ENCODE measurements at regions not wholly inside any gene's neighbourhood (a gene's known extent, or its start where the extent isn't known, plus 50 kb on each side); places are given as distances from the start of the nearest gene placed in this dataset.

DNA sequence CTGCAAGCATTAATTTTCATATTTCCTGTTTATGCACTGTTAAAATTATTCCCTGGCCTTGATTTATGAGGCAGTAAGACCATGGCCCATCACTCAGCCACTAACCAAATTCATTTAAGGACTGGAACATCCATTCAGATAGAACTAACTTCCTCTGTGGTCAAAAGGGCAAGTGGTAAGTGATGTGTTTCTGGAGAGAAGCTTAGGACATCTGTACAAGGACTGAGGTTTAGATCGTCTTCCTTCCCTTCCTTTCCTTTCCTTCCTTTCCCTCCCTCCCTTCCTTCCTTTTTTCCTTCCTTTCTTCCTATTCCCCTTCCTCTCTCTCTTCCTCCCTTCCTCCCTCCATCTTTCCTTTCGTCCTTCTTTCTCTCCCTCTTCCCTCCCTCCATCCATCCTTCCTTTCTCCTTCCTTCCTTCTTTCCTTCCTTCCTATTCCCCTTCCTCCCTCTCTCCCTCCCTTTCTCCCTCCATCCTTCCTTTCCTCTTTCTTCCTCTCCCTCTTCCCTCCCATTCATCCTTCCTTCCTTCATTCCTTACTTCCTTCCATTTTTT lies 1019.4 kb downstream of the TYW1 start:
- TF ChIP-seq REST (IDR thresholded peaks at IDR 0.05) (no peak), RAD21 (IDR thresholded peaks at IDR 0.05) (no peak), TAF1 (conservative IDR thresholded peaks at IDR 0.05) (no peak), GABPA (IDR thresholded peaks at IDR 0.05 in 1 of 2, conservative IDR thresholded peaks at IDR 0.05 in 1 of 2) (no peak), SP1 (IDR thresholded peaks at IDR 0.05) (no peak), YY1 (IDR thresholded peaks at IDR 0.05) (no peak), ZBTB33 (IDR thresholded peaks at IDR 0.05) (no peak), RXRA (IDR thresholded peaks at IDR 0.05) (no peak), EGR1 (IDR thresholded peaks at IDR 0.05; ENCODE audit: low read depth in 2 of 2) (no peak), JUND (IDR thresholded peaks at IDR 0.05) (no peak)
- TF ChIP-seq, protein P1, sequence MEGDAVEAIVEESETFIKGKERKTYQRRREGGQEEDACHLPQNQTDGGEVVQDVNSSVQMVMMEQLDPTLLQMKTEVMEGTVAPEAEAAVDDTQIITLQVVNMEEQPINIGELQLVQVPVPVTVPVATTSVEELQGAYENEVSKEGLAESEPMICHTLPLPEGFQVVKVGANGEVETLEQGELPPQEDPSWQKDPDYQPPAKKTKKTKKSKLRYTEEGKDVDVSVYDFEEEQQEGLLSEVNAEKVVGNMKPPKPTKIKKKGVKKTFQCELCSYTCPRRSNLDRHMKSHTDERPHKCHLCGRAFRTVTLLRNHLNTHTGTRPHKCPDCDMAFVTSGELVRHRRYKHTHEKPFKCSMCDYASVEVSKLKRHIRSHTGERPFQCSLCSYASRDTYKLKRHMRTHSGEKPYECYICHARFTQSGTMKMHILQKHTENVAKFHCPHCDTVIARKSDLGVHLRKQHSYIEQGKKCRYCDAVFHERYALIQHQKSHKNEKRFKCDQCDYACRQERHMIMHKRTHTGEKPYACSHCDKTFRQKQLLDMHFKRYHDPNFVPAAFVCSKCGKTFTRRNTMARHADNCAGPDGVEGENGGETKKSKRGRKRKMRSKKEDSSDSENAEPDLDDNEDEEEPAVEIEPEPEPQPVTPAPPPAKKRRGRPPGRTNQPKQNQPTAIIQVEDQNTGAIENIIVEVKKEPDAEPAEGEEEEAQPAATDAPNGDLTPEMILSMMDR (IDR thresholded peaks at IDR 0.05; ENCODE audit: low read depth, low read length, missing input control): no peak
- TF ChIP-seq, protein P2, sequence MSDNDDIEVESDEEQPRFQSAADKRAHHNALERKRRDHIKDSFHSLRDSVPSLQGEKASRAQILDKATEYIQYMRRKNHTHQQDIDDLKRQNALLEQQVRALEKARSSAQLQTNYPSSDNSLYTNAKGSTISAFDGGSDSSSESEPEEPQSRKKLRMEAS (IDR thresholded peaks at IDR 0.05): no peak
